ENCODE measurements at regions not wholly inside any gene's neighbourhood (a gene's known extent, or its start where the extent isn't known, plus 50 kb on each side); places are given as distances from the start of the nearest gene placed in this dataset.

GRCh38 chr1:166538646-166539045, 300.6 kb upstream of the POGK start:
- 0% methylated on average over 1 of the region's 1 CpG for WGBS (ENCODE audit: low lambda C conversion rate)
- intact Hi-C loops (cut with micrococcal nuclease; ENCODE audit: unreplicated experiment), result no loop called here
- DNase-seq (ENCODE audit: low spot score), result no peak
- TF ChIP-seq MAFK (conservative IDR thresholded peaks at IDR 0.05 in 1 of 2, IDR thresholded peaks at IDR 0.05 in 1 of 2; ENCODE audit: low read length in 2 of 2) (peak; percentile 23 to 75; a peak in 2 of 4 replicates), SOX6 (IDR thresholded peaks at IDR 0.05) (no peak), SOX6 (CRISPR knock-in tag; IDR thresholded peaks at IDR 0.05) (no peak)
- no peaks in the 10 kb centered on the region for H3K27me3 ChIP-seq (ENCODE audit: control insufficient read depth in 1 of 2, insufficient read depth in 2 of 2, low read length in 2 of 2)
- no peaks in the 10 kb centered on the region for H4K20me1 ChIP-seq (ENCODE audit: insufficient read depth, low read length)
- no peak overlapping the region for H3K9ac ChIP-seq (ENCODE audit: insufficient read depth, low read depth, low read length)
- ChIA-PET POLR2A (no interaction called here), CTCF (ENCODE audit: low intra/inter-chr PET ratio, low total read pairs) (no interaction called here)
- no peak overlapping the region for H2AFZ ChIP-seq (ENCODE audit: low read length)
- no TSS peak for BruUV-seq (replicated peaks)
- H3K4me1 ChIP-seq (ENCODE audit: insufficient read depth, low read length), result no peaks in the 10 kb centered on the region
- H3K36me3 ChIP-seq (replicated peaks in 1 of 2; ENCODE audit: control insufficient read depth in 1 of 2, insufficient read depth in 2 of 2, low read length in 2 of 2), result no peaks in the 10 kb centered on the region
- H3K27ac ChIP-seq (ENCODE audit: extremely low read length, insufficient read depth, low read length), result no peak overlapping the region
- H3K4me3 ChIP-seq (replicated peaks in 1 of 3; ENCODE audit: insufficient read depth in 1 of 3, low read depth in 2 of 3, low read length in 3 of 3), result no peak overlapping the region
- no peaks in the 10 kb centered on the region for H3K79me2 ChIP-seq (ENCODE audit: insufficient read depth, low read length)
- in situ Hi-C loops (cut with HindIII; ENCODE audit: extremely low pct_ligation_motif_present, low pct_unique_long_range_greater_than_20kb), result no loop called here
- no peak overlapping the region for H3K4me2 ChIP-seq (ENCODE audit: low read depth, low read length)
- ATAC-seq, result no peak
- H3K9me3 ChIP-seq (ENCODE audit: low read length), result peaks cover 44% of the 10 kb centered on the region
- FAIRE-seq, result no peak

DNA sequence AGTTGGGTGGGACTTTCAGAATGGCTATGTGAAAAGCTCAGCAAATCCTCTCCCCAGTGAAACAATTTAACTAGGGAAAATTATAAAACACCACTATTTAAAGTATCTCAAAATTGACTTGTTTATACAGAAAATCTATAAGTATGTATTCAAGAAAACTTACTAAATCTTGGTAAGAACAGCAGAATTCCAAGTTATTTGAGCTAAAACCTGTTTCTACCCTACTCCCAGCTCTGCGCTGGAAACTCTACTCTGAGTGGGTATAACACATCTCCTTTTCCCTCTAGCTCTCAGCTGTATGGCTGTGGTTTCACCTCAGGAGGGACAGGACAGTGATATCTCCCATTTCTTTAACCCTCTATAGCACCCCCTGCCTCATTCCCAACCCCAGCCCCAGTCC, 295.2 kb upstream of the POGK start:
- H3K4me2 ChIP-seq (ENCODE audit: low read depth, low read length), result no peak overlapping the region
- no peaks in the 10 kb centered on the region for H3K79me2 ChIP-seq (ENCODE audit: insufficient read depth, low read length)
- no TSS peak for BruUV-seq (replicated peaks)
- H4K20me1 ChIP-seq (ENCODE audit: insufficient read depth, low read length), result no peaks in the 10 kb centered on the region
- intact Hi-C loops (cut with micrococcal nuclease; ENCODE audit: unreplicated experiment) (no loop called here), in situ Hi-C loops (cut with HindIII; ENCODE audit: extremely low pct_ligation_motif_present, low pct_unique_long_range_greater_than_20kb) (no loop called here)
- no peak overlapping the region for H3K9ac ChIP-seq (ENCODE audit: insufficient read depth, low read depth, low read length)
- no peaks in the 10 kb centered on the region for H3K27me3 ChIP-seq (ENCODE audit: control insufficient read depth in 1 of 2, insufficient read depth in 2 of 2, low read length in 2 of 2)
- no peak for FAIRE-seq
- no peaks in the 10 kb centered on the region for H3K36me3 ChIP-seq (replicated peaks in 1 of 2; ENCODE audit: control insufficient read depth in 1 of 2, insufficient read depth in 2 of 2, low read length in 2 of 2)
- H3K4me1 ChIP-seq (ENCODE audit: insufficient read depth, low read length), result no peaks in the 10 kb centered on the region
- ChIA-PET POLR2A (no interaction called here), CTCF (ENCODE audit: low intra/inter-chr PET ratio, low total read pairs) (no interaction called here)
- DNase-seq (ENCODE audit: low spot score), result no peak
- 11% methylated on average over 1 of the region's 1 CpG for WGBS (ENCODE audit: low lambda C conversion rate)
- H3K4me3 ChIP-seq (replicated peaks in 1 of 3; ENCODE audit: insufficient read depth in 1 of 3, low read depth in 2 of 3, low read length in 3 of 3), result no peak overlapping the region
- H2AFZ ChIP-seq (ENCODE audit: low read length), result no peak overlapping the region
- H3K27ac ChIP-seq (ENCODE audit: extremely low read length, insufficient read depth, low read length), result no peak overlapping the region
- peaks cover 15% of the 10 kb centered on the region; the same call in 1 of the 2 replicates for H3K9me3 ChIP-seq (ENCODE audit: low read length)
- ATAC-seq, result no peak
- TF ChIP-seq DMAP1 (CRISPR knock-in tag; IDR thresholded peaks at IDR 0.05) (no peak), ZNF253 (CRISPR knock-in tag; IDR thresholded peaks at IDR 0.05; ENCODE audit: borderline replicate concordance) (no peak), CEBPG (CRISPR knock-in tag; IDR thresholded peaks at IDR 0.05) (no peak), SAP130 (CRISPR knock-in tag; IDR thresholded peaks at IDR 0.05; ENCODE audit: low read depth) (no peak), JUNB (CRISPR knock-in tag; IDR thresholded peaks at IDR 0.05; ENCODE audit: borderline replicate concordance) (no peak), STAT5B (CRISPR knock-in tag; IDR thresholded peaks at IDR 0.05) (no peak), HNF1B (CRISPR knock-in tag; IDR thresholded peaks at IDR 0.05) (no peak), SRSF4 (IDR thresholded peaks at IDR 0.05; ENCODE audit: low read depth, low read length, poor library complexity, severe bottlenecking) (no peak)
- TF ChIP-seq, protein P1, sequence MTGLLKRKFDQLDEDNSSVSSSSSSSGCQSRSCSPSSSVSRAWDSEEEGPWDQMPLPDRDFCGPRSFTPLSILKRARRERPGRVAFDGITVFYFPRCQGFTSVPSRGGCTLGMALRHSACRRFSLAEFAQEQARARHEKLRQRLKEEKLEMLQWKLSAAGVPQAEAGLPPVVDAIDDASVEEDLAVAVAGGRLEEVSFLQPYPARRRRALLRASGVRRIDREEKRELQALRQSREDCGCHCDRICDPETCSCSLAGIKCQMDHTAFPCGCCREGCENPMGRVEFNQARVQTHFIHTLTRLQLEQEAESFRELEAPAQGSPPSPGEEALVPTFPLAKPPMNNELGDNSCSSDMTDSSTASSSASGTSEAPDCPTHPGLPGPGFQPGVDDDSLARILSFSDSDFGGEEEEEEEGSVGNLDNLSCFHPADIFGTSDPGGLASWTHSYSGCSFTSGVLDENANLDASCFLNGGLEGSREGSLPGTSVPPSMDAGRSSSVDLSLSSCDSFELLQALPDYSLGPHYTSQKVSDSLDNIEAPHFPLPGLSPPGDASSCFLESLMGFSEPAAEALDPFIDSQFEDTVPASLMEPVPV (CRISPR knock-in tag; IDR thresholded peaks at IDR 0.05), result no peak
- TF ChIP-seq, protein P2, sequence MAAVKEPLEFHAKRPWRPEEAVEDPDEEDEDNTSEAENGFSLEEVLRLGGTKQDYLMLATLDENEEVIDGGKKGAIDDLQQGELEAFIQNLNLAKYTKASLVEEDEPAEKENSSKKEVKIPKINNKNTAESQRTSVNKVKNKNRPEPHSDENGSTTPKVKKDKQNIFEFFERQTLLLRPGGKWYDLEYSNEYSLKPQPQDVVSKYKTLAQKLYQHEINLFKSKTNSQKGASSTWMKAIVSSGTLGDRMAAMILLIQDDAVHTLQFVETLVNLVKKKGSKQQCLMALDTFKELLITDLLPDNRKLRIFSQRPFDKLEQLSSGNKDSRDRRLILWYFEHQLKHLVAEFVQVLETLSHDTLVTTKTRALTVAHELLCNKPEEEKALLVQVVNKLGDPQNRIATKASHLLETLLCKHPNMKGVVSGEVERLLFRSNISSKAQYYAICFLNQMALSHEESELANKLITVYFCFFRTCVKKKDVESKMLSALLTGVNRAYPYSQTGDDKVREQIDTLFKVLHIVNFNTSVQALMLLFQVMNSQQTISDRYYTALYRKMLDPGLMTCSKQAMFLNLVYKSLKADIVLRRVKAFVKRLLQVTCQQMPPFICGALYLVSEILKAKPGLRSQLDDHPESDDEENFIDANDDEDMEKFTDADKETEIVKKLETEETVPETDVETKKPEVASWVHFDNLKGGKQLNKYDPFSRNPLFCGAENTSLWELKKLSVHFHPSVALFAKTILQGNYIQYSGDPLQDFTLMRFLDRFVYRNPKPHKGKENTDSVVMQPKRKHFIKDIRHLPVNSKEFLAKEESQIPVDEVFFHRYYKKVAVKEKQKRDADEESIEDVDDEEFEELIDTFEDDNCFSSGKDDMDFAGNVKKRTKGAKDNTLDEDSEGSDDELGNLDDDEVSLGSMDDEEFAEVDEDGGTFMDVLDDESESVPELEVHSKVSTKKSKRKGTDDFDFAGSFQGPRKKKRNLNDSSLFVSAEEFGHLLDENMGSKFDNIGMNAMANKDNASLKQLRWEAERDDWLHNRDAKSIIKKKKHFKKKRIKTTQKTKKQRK (IDR thresholded peaks at IDR 0.05; ENCODE audit: low read length), result no peak
- TF ChIP-seq, protein P3, sequence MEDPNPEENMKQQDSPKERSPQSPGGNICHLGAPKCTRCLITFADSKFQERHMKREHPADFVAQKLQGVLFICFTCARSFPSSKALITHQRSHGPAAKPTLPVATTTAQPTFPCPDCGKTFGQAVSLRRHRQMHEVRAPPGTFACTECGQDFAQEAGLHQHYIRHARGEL (CRISPR knock-in tag; IDR thresholded peaks at IDR 0.05), result no peak

Data from HepG2 (cell line).